ENCODE measurements at regions not wholly inside any gene's neighbourhood (a gene's known extent, or its start where the extent isn't known, plus 50 kb on each side); places are given as distances from the start of the nearest gene placed in this dataset.

GRCh38 chr5:22998362-22998761, 145.2 kb upstream of the CDH12 start:
- TF ChIP-seq POLR2A (IDR thresholded peaks at IDR 0.05) (no peak), CTCF (IDR thresholded peaks at IDR 0.05) (no peak)

Data from testis (tissue), 2 donors.